ENCODE measurements at regions not wholly inside any gene's neighbourhood (a gene's known extent, or its start where the extent isn't known, plus 50 kb on each side); places are given as distances from the start of the nearest gene placed in this dataset.

- TF ChIP-seq CTCF (IDR thresholded peaks at IDR 0.05; ENCODE audit: insufficient read depth, low read length) (no peak), POLR2AphosphoS5 (IDR thresholded peaks at IDR 0.05; ENCODE audit: low read depth) (no peak), REST (IDR thresholded peaks at IDR 0.05; ENCODE audit: insufficient replicate concordance, low read depth) (no peak), GABPA (IDR thresholded peaks at IDR 0.05; ENCODE audit: low read depth) (no peak), SPI1 (IDR thresholded peaks at IDR 0.05; ENCODE audit: borderline replicate concordance, low read depth) (no peak)
These were observed 325.7 kb downstream of the ARRDC4 start for GRCh38 chr15:98286200-98286599.
